Kidney (tissue), 13 donors: ENCODE measurements at regions not wholly inside any gene's neighbourhood (a gene's known extent, or its start where the extent isn't known, plus 50 kb on each side); places are given as distances from the start of the nearest gene placed in this dataset.

ENCODE experiments used
- DNase-seq, 5 donors: peaks; one replicate each; pipeline ENCODE4 v3.0.0-alpha.2; 2013 to 2020
- FAIRE-seq: peaks from 2 replicates; lab custom pipeline; 2012; peaks lifted over from hg19 to GRCh38; lab: Jason Lieb, UNC
- H3K27ac ChIP-seq, 2 donors: one replicate each; pipeline ENCODE4 v1.7.0; 2013; ENCODE audit warnings: low read depth in 2 of 2, low read length in 2 of 2, inconsistent platforms in 1 of 2
- H3K27me3 ChIP-seq: one replicate; pipeline ENCODE4 v1.7.1; 2013; ENCODE audit warnings: low read length, inconsistent platforms; ENCODE audit not compliant: control insufficient read depth, insufficient read depth
- H3K36me3 ChIP-seq, 3 donors: one replicate each; pipeline versions ENCODE4 v1.7.0 to v1.7.1; 2013; ENCODE audit warnings: low read length in 3 of 3, control low read depth in 1 of 3, inconsistent platforms in 1 of 3; ENCODE audit not compliant: insufficient read depth in 3 of 3, control insufficient read depth in 2 of 3
- H3K4me1 ChIP-seq, 3 donors: one replicate each; pipeline versions ENCODE4 v1.7.0 to v1.7.1; 2013; ENCODE audit warnings: low read length in 3 of 3, inconsistent platforms in 1 of 3, low read depth in 1 of 3; ENCODE audit not compliant: control insufficient read depth in 2 of 3, insufficient read depth in 2 of 3
- H3K4me3 ChIP-seq, 3 donors: one replicate each; pipeline versions ENCODE4 v1.7.0 to v1.8.1; 2013; ENCODE audit warnings: low read length in 3 of 3, control low read depth in 1 of 3, inconsistent platforms in 1 of 3
- H3K9ac ChIP-seq, 3 donors: one replicate each; pipeline versions ENCODE4 v1.7.0 to v1.7.1; 2013; ENCODE audit warnings: low read length in 3 of 3, control low read depth in 1 of 3, inconsistent platforms in 1 of 3
- H3K9me3 ChIP-seq, 3 donors: one replicate each; pipeline versions ENCODE4 v1.7.0 to v1.7.1; 2013; ENCODE audit warnings: low read length in 3 of 3, control low read depth in 1 of 3, inconsistent platforms in 1 of 3; ENCODE audit not compliant: control insufficient read depth in 2 of 3, insufficient read depth in 1 of 3
- intact Hi-C: fragments of 100-400 bp; cut with DNase I; formaldehyde crosslinking; loops from one replicate; pipeline ENCODE4 v1.11.1; 2022
- TF ChIP-seq, protein P1 (sequence below): IDR thresholded peaks from 3 replicates; pipeline ENCODE4 v1.5.1; 2012; ENCODE audit warnings: mild to moderate bottlenecking, moderate library complexity, borderline replicate concordance; ENCODE audit not compliant: insufficient read depth; ENCODE audit errors: extremely low read depth
- donor health status: control.
- donor health status: control.
- donor health status: control.
- donor health status: control.
- donor health status: control.
- donor health status: DM: yes; HTN: yes; CAD: no.
- donor health status: Normal renal cell carcinoma (clear cell type).

DNA sequence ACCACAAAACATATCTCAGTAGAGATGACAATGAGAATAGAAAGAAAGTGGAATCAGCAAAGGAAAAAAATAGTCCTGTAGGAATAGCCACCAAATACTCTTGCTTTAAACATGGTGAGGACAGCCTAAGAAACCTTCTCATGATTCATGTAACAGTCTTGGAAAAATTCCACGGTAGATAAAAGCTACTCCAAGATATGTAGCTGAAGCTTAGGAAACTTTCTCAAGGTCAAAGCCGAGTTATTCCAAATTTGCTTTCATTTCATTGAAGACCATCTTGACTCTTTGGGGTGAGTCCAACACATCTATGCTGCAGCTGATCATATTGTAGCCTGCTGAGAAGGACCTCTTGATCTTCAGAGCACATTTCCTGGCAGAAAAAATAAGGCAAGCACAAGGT lies 157.6 kb downstream of the PAH start:
- Histone ChIP-seq H3K4me1 (no peaks in the 10 kb centered on the region), H3K9ac (no peak overlapping the region), H3K27ac (no peak overlapping the region), H3K36me3 (no peaks in the 10 kb centered on the region), H3K27me3 (no peaks in the 10 kb centered on the region), H3K9me3 (no peaks in the 10 kb centered on the region), H3K4me3 (no peak overlapping the region)
- DNase-seq (no peak), FAIRE-seq (no peak)
- intact Hi-C loops: no loop called here
- TF ChIP-seq, protein P1, sequence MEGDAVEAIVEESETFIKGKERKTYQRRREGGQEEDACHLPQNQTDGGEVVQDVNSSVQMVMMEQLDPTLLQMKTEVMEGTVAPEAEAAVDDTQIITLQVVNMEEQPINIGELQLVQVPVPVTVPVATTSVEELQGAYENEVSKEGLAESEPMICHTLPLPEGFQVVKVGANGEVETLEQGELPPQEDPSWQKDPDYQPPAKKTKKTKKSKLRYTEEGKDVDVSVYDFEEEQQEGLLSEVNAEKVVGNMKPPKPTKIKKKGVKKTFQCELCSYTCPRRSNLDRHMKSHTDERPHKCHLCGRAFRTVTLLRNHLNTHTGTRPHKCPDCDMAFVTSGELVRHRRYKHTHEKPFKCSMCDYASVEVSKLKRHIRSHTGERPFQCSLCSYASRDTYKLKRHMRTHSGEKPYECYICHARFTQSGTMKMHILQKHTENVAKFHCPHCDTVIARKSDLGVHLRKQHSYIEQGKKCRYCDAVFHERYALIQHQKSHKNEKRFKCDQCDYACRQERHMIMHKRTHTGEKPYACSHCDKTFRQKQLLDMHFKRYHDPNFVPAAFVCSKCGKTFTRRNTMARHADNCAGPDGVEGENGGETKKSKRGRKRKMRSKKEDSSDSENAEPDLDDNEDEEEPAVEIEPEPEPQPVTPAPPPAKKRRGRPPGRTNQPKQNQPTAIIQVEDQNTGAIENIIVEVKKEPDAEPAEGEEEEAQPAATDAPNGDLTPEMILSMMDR: no peak

DNA sequence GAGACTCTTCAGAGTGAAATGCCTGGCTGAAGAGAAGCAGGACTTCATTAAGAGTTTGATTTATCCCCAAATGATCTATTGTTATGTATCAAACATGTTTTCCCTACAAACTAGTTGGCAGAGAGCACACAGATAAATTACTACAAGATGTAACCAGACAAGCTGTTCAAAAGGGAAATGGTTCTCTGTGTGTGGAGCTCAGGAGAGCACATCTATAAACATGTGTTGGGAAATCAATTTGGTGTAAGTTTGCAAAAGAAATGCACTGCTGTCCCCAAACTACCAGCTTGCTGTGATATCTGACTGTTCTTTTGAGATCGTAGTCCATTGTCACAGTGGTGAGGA lies 159.2 kb downstream of the PAH start:
- intact Hi-C loops: no loop called here
- TF ChIP-seq, protein P1: no peak
- Histone ChIP-seq H3K27me3 (no peaks in the 10 kb centered on the region), H3K36me3 (no peaks in the 10 kb centered on the region), H3K9me3 (no peaks in the 10 kb centered on the region), H3K9ac (no peak overlapping the region), H3K4me3 (no peak overlapping the region), H3K27ac (no peak overlapping the region), H3K4me1 (no peaks in the 10 kb centered on the region)
- DNase-seq: no peak
- FAIRE-seq: no peak

DNA sequence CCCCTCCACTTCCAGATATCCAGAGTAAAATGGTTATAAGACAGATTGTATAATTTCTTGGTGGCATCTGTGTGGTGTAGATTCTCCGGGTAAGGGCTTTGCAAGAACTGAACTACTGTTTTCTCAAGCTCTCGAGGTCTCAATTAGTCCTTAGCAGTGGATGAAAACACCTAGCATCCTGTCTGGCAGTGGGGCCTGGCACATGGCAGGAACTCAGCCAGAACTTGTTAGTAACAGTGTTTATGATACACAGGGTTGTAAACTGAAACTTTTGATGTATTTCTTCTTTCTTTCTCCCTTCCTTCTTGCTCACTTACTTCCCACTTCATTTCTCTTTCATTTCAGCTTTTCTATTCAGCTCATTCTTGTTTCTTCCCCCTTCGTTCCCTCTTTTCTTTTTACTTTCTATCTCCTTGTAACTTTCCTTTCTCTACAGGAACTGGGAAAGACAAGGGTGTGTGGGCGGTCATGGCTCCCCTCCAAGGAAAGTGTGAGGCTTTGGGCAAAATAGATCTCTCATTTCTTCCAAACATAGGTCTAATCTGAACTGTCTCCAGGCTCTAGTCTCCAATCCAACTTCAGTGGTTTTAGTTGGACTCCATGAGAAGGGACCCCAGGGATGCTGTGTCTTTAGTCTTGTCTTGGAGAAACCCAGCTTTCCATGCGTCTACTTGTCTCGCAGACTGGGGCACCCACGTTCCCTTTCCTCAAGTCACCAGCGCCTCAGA lies 159.7 kb downstream of the PAH start:
- DNase-seq: no peak
- FAIRE-seq: no peak
- Histone ChIP-seq H3K4me1 (no peaks in the 10 kb centered on the region), H3K27me3 (no peaks in the 10 kb centered on the region), H3K9me3 (no peaks in the 10 kb centered on the region), H3K9ac (no peak overlapping the region), H3K36me3 (no peaks in the 10 kb centered on the region), H3K4me3 (no peak overlapping the region), H3K27ac (no peak overlapping the region)
- intact Hi-C loops: no loop called here
- TF ChIP-seq, protein P1: no peak

DNA sequence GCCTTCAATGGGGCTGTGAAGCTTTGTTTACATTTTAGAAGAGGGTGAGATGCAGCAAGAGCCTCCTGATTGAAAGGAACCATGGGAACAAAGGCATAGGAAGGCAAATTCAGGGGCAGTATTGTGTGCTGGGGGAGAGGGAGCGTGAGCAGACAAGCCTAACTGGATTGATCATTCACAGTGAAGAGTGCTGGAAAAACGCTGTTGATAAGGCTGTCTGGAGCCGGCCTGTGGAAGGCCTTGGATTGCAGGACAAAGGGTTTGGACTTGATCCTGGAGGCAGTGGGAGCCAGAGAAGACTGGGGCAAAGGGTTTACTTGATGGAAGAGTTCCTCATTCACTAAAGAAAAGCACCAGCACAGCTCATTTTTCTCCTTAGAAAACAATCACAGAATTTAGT lies 160.5 kb downstream of the PAH start:
- DNase-seq (no peak), FAIRE-seq (no peak)
- no peaks in the 10 kb centered on the region for H3K9me3 ChIP-seq
- TF ChIP-seq, protein P1: no peak
- H3K4me3 ChIP-seq: no peak overlapping the region
- intact Hi-C loops: no loop called here
- H3K36me3 ChIP-seq: no peaks in the 10 kb centered on the region
- no peak overlapping the region for H3K27ac ChIP-seq
- H3K9ac ChIP-seq: no peak overlapping the region
- no peaks in the 10 kb centered on the region for H3K4me1 ChIP-seq
- no peaks in the 10 kb centered on the region for H3K27me3 ChIP-seq
